NT2/D1 (cell line): ENCODE measurements at regions not wholly inside any gene's neighbourhood (a gene's known extent, or its start where the extent isn't known, plus 50 kb on each side); places are given as distances from the start of the nearest gene placed in this dataset.
A peak's percentile ranks its signal among the peaks of the same experiment; 100 is the strongest.

Experiments
- DNase-seq: peaks from one replicate; pipeline ENCODE4 v3.0.0-alpha.2; 2011; ENCODE audit warnings: low read depth, low spot score
- H3K27me3 ChIP-seq: 2 replicates; pipeline ENCODE4 v1.6.0; 2011; ENCODE audit warnings: mild to moderate bottlenecking; ENCODE audit not compliant: insufficient read length, insufficient read depth
- H3K36me3 ChIP-seq: 2 replicates; pipeline ENCODE4 v1.6.1; 2011; ENCODE audit warnings: mild to moderate bottlenecking, low read length, mixed read lengths; ENCODE audit not compliant: insufficient read depth, insufficient read length
- H3K4me1 ChIP-seq: 2 replicates; pipeline ENCODE4 v1.5.1; 2011; ENCODE audit not compliant: insufficient read depth, insufficient read length
- H3K4me3 ChIP-seq: 2 replicates; pipeline ENCODE4 v1.5.1; 2011; ENCODE audit warnings: low read depth; ENCODE audit not compliant: insufficient read length
- H3K9ac ChIP-seq: 2 replicates; pipeline ENCODE4 v1.6.0; 2011; ENCODE audit warnings: low read depth; ENCODE audit not compliant: insufficient read length
- H3K9me3 ChIP-seq: 2 replicates; pipeline ENCODE4 v1.5.1; 2011; ENCODE audit warnings: mild to moderate bottlenecking, low read length; ENCODE audit not compliant: insufficient read depth
- SUZ12 ChIP-seq: IDR thresholded peaks from 2 replicates; pipeline ENCODE4 v1.6.1; 2011; ENCODE audit not compliant: insufficient read length, insufficient read depth; ENCODE audit errors: extremely low read depth
- YY1 ChIP-seq: IDR thresholded peaks from 2 replicates; pipeline ENCODE4 v1.6.1; 2011; ENCODE audit not compliant: insufficient read length, insufficient read depth
- ZNF274 ChIP-seq: IDR thresholded peaks from 2 replicates; pipeline ENCODE4 v1.6.1; 2011; ENCODE audit warnings: mild to moderate bottlenecking, low read depth, low read length

DNA sequence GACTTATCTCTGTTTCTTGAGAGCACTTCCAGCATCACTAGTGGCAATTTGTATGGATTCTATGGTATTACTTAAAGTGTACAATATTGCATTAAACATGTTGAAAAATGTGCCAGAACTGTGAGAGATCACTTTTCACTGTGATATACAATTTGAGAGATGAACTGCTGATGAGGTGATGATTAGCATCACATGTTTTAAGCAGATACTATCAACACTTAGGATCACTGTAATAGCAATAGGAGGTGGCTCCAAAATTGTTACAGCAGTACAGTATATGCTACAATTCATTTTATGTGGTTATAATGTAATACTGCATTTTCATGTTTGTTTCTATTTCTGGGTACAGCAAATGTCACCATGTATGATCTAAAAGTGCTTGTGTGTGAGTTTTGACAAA is 570.0 kb downstream of the PTPRC start:
- Histone ChIP-seq H3K9ac (no peak overlapping the region), H3K4me1 (no peaks in the 10 kb centered on the region)
- no peak for DNase-seq

DNA sequence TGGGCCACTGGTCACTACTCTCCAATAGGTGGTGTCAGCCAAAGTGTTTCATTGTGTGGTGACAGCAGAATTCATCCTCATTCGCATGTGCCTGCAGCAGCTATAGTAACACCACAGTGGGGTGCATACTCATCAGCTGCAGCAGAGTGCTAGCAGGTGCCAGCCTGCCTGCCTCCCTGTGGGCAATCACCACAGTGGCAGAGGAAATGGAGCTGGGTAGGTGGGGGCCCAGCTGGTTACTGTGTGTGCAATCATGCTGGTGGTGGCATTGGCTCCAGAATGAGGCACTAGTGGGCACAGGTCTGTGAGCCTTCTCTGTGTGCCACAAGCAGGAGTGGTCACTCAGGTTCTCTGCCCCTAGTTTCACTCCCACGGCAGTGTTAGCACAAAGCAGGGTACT is 579.2 kb downstream of the PTPRC start:
- Histone ChIP-seq H3K36me3 (no peaks in the 10 kb centered on the region), H3K9ac (no peak overlapping the region), H3K4me1 (peaks cover 2% of the 10 kb centered on the region), H3K27me3 (no peaks in the 10 kb centered on the region), H3K9me3 (no peaks in the 10 kb centered on the region), H3K4me3 (no peak overlapping the region)
- DNase-seq = peak; percentile 22
- TF ChIP-seq YY1 (no peak), SUZ12 (no peak), ZNF274 (no peak)

More for the DNA sequence above, 570.0 kb downstream of the PTPRC start:
- H3K9me3 ChIP-seq = no peaks in the 10 kb centered on the region
- no peak overlapping the region for H3K4me3 ChIP-seq
- H3K27me3 ChIP-seq = no peaks in the 10 kb centered on the region
- no peaks in the 10 kb centered on the region for H3K36me3 ChIP-seq
- TF ChIP-seq ZNF274 (no peak), SUZ12 (no peak), YY1 (no peak)

DNA sequence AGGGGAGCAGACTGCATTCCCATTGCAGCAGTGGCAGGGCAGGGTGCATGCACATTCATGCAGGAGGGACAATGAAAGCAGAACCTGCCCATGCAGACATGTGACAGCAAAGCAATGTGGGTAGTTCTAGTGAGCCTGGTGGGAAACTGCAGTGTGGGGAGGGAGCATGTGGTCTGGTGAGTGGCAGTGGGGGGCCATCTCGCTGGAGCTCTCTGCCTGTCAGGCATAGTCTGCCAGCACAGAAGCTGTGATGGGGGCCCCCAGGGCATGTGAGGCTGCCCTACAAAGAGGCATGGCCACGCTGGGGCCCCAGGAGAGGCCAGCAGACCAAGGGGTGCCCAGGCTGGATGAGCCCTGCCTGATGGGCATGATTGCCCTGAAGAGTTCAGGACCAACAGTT is 579.7 kb downstream of the PTPRC start:
- no peaks in the 10 kb centered on the region for H3K9me3 ChIP-seq
- H3K9ac ChIP-seq = no peak overlapping the region
- TF ChIP-seq YY1 = no peak
- no peak for TF ChIP-seq SUZ12
- no peak for TF ChIP-seq ZNF274
- no peaks in the 10 kb centered on the region for H3K36me3 ChIP-seq
- H3K4me1 ChIP-seq = peaks cover 2% of the 10 kb centered on the region
- H3K4me3 ChIP-seq = no peak overlapping the region
- DNase-seq = no peak
- no peaks in the 10 kb centered on the region for H3K27me3 ChIP-seq

DNA sequence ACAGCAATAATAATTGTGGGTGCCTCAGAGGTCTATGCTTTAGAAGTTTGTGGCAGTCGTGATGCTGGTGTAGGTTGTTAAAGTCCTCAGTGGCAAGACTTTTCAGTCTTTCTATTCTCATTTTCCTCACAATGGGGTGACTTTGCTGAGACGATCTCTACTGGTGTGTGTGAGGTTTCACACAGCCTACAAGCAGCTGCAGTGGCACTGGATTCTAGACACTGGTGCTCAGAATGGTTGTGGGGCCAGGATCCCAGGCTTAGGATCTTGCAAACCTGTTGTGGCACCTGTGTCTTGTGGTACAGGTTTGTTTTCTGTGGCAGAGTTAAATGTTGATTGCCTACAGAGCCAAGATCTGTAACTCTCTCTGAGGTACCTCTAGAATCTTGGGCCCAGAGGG is 581.2 kb downstream of the PTPRC start:
- no peak overlapping the region for H3K9ac ChIP-seq
- DNase-seq = no peak
- H3K4me1 ChIP-seq = peaks cover 2% of the 10 kb centered on the region
- H3K27me3 ChIP-seq = no peaks in the 10 kb centered on the region
- H3K36me3 ChIP-seq = no peaks in the 10 kb centered on the region
- TF ChIP-seq SUZ12 (no peak), ZNF274 (no peak), YY1 (no peak)
- no peak overlapping the region for H3K4me3 ChIP-seq
- H3K9me3 ChIP-seq = no peaks in the 10 kb centered on the region

DNA sequence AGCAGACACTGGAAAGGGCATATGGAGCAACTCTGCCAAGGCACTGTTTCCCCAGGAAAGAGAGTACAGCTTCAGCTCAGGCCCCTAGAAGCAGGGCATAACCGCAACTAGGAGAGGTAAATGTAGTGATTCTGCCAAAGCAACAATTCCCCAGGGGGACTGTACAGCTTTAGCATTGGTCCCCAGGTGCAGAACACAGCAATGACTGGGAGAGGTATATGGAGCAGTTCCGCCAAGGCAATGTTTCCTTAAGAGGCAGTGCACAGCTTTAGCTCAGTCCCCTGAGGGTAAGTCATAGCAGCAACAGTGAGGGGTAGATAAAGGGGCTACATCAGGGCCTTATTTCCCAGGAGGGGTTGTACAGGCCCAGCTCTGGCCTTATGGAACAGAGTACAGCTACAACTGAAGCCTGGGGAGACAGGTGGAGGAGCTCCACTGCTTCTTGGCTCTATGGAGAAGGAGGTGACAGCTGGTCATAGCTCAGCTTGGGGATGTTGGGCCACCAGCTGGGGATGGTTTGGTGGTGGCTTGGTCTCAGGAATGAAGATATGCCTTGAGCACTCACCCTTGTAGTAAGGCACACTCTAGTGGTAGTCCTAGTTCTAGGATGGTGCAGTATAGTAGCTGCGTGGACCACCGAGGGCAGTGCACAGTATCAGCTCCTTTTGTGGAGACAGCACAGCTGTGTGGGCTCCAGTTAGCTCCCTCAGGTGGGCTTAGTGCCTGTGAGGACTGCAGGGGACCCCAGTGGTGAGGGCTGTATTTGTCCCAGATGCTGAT is 582.7 kb downstream of the PTPRC start:
- Histone ChIP-seq H3K27me3 (no peaks in the 10 kb centered on the region), H3K4me1 (peaks cover 2% of the 10 kb centered on the region), H3K9me3 (no peaks in the 10 kb centered on the region), H3K9ac (no peak overlapping the region), H3K36me3 (no peaks in the 10 kb centered on the region), H3K4me3 (no peak overlapping the region)
- TF ChIP-seq YY1 = no peak
- no peak for TF ChIP-seq SUZ12
- DNase-seq = no peak

DNA sequence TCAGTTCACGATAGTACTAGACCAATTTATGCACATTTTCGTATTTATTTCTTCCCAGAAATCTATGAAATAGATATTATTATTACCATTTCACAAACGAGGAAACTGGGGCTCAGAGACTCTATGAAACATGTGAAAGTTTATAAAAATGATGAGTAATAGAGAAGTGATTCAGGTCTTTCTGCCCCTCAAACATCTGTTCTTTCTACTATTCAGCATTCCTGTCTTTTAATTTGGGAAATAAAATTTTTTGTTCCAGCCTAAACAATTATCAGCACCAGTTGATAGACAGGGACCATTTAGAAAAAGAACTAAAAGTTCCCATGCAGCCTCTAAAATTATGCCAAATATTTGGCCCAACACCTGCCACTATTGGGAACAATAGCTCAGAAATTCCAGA is 585.1 kb downstream of the PTPRC start:
- Histone ChIP-seq H3K36me3 (no peaks in the 10 kb centered on the region), H3K4me3 (no peak overlapping the region), H3K9ac (no peak overlapping the region), H3K27me3 (no peaks in the 10 kb centered on the region), H3K9me3 (no peaks in the 10 kb centered on the region), H3K4me1 (no peaks in the 10 kb centered on the region)
- no peak for TF ChIP-seq YY1
- no peak for TF ChIP-seq ZNF274
- no peak for TF ChIP-seq SUZ12
- DNase-seq = no peak

DNA sequence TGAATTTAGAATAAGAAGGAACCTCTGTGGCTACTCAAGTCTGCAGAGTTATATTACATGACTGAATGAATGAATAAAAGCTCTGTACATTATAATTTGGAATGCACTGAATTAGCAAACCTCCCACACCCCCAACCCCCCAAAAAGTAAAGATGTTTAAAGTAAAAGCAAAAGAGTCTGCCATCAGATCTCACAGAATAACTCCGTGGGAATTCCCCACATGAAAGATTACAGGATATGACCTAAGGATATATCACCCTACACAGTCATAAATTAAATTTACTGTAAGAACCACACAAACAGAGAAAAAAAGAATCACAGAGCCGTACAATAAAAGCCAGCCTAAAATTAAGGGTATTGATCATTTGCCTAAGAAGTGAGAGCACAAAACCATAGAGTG is 587.3 kb downstream of the PTPRC start:
- H3K27me3 ChIP-seq = no peaks in the 10 kb centered on the region
- H3K9me3 ChIP-seq = no peaks in the 10 kb centered on the region
- no peak for DNase-seq
- H3K36me3 ChIP-seq = no peaks in the 10 kb centered on the region
- H3K9ac ChIP-seq = no peak overlapping the region
- no peak overlapping the region for H3K4me3 ChIP-seq
- TF ChIP-seq SUZ12 (no peak), ZNF274 (no peak)
- no peaks in the 10 kb centered on the region for H3K4me1 ChIP-seq
